HT-29 (cell line): ENCODE measurements at regions not wholly inside any gene's neighbourhood (a gene's known extent, or its start where the extent isn't known, plus 50 kb on each side); places are given as distances from the start of the nearest gene placed in this dataset.
A peak's percentile ranks its signal among the peaks of the same experiment; 100 is the strongest.

Experiments used
- DNase-seq: peaks from one replicate; pipeline ENCODE4 v3.0.0-alpha.2; 2015; ENCODE audit warnings: low spot score

GRCh38 chr2:181766129-181766528, 85.8 kb upstream of the NEUROD1 start:
- no peak for DNase-seq

DNA sequence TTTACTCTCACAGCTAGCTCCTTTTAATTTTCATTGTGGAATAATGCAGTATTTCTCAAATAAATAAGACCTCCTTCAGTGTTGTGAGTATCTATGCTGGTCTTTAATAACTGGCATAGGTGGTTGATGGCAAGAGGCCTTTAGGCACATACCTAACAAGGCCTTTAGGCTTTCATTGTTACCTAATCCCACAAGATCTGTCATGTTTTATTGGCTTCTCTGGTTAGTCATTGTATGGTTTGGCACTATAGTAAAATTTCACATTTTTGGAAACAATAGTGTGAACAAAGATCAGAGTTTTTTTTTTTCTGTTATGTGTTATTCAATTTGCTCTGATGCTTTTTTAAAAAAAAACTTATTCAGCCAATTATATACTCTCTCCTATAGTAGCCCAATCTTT, 89.8 kb upstream of the NEUROD1 start:
- DNase-seq, result no peak

DNA sequence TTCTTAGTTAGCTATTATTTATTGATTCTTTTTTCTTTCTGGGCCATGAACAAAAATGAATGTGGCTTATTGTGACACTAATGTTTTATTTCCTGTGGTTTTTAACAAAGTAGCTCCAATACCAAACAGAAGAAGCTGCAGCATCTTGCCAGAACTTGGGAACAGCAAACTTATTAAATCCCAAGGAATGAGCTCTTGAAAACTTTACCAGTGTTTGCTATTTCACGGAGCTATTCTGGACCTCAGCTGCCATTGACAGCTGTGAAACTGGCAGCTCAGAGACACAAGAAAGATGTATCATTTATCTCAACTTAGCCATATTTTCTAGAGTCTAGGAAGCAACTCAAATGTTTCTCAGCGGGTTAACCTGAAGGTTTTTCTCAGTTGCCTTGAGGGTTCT, 91.0 kb upstream of the NEUROD1 start:
- no peak for DNase-seq

DNA sequence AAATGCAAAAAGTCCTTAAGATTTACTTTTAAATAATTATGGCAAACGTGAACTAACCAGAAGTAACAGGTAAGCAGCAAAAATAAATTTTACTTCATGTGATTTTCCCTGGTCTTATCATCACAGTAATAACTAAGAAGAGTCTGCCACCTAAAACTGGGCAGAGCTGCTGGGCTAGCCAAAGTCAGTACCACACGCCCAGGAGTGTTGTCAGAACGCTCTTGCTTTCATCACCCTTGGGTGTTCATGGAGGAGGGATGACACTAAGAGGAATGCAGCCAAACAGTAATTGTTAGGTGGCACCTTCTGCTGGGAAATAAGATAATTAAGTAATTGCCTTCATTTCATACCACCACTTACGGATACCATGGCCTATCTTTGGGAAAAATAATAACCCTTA, 92.0 kb upstream of the NEUROD1 start:
- DNase-seq, result no peak

DNA sequence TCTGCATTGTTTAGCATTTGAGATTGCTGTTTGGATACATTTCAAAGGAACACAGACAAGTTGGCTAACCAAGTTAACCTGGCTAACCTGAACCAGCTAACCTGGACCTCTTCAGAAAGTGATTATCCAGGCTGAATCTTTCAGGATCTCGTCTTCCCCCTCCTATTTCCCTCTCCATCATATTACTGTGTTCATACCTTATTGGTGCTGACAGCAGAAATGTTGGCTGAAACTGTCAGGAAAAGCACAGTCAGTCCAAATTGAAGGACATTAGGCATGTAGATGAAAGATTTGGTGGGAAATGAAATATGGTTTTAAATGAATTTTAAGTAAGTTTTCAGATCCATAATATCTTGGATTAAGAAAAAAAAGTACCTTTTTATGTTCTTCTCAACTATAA, 92.5 kb upstream of the NEUROD1 start:
- no peak for DNase-seq

DNA sequence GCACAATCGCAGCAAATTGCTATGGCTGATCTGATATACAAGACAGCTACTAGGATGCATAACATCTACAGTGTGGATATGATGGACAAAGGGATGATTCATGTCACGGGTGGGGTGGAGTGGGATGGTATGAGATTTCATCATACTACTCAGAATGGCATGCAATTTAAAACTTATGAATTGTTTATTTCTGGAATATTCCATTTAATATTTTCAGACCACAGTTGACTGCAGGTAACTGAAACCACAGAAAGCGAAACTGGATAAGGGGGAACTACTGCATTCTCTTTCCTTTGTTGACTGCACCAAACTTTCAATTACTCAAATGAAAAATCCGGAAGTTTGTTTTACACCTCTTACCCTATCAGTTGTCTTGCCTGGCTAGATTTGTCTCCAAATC, 94.4 kb upstream of the NEUROD1 start:
- no peak for DNase-seq

GRCh38 chr2:181776336-181776735, 96.0 kb upstream of the NEUROD1 start:
- DNase-seq, result no peak

DNA sequence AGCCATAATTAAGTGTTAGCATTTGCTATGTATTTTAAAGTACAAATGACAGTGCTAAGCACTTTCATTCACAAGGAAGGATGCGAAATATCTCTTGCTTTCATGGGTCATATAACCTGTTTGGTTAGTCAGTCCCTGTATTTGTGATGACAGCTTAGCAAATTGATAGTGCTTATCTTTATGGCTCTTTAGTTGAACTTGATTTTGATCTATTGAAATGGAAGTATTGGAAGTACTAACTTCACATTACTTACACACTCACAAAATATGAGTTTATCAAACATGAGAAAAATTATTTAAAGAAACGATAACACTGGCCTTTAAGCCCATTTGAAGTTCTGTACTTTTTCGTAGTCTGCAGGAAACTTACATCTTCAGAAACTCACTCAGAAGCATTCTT, 97.4 kb upstream of the NEUROD1 start:
- peak; percentile 60 for DNase-seq

DNA sequence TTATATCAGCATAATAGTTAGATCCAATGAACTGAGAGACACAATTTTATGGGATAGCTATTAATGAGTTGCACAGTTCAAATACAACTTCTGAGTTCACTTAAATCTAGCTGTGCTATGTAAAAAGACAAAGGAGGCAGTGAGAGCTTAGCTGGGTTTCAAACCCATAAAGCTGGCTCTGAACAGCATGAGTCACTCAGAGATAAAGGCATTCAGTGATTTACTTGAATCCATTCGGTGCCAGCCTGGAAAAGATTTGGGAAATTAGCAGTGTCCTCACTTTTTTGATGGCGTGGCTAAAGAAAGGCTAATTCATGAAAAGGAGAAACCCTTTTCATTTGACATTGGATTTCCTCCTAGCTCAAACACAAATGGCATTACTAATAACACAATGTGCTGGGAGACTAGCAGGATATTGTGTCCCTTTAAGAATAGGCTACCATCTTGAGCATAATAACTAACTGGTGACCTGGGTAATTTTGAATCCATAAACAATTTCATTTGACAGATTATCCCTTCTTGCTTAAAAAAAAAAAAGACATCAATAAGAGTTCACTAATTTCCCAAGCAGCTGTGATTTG, 98.4 kb upstream of the NEUROD1 start:
- peak; percentile 61 for DNase-seq

GRCh38 chr2:181779288-181780021, 99.1 kb upstream of the NEUROD1 start:
- peak; percentile 53 for DNase-seq

GRCh38 chr2:181780047-181780651, 99.8 kb upstream of the NEUROD1 start:
- DNase-seq, result no peak

DNA sequence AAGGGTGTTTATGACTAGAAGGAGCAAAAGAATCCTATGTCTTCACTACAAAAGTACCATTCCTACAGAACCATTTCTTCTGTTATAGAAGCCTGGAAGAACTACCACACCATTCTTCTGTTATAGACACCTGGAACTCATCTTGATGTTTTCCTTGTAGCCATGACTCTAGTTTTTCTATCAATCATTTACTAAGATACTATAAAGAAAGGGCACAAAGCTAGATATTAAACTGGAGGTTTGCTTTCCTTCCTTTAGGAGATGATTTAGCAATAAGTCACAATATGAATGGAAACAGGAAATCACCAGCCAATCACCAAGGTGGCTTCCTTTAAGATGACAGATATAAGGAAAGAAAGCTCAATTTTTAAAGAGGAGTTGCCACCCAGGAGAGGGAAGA, 100.3 kb upstream of the NEUROD1 start:
- peak; percentile 90 for DNase-seq

DNA sequence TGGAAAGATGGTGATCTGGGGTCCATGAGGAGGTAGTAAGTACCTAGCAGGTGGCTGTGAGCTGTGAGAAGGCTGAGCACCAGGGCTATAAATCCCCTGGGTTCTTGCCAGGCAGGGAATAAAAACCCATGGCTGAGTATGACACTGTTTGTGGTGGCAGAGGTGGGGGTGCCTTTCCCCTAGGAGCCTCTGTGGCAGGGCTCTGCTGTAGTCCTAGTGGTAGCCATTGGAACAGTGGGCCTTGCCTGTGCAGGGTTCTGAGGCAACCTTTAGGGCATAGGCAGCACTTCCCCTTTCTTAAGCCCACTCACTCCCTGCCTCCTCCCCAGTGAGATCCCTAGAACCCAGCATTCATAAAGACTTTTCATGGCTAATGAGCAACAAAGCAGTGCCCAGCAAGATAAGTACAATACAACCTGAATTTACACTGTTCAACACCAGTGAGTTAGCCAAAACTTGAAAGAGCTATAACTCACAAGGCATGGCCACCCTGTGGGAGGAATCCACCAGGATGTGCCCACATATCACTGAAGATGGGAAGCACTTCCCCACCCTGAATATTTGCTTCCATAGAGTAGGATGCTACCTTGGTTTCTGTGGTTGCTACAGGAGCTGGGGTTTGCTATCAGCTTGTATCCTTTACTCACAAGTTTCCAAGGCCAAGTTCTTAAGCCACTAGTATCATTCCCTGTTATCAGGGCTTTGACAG, 100.9 kb upstream of the NEUROD1 start:
- DNase-seq, result no peak

- no peak for DNase-seq
These were observed 102.3 kb upstream of the NEUROD1 start for GRCh38 chr2:181782660-181783059.

GRCh38 chr2:181784556-181784955, 104.2 kb upstream of the NEUROD1 start:
- peak; percentile 69 for DNase-seq

DNA sequence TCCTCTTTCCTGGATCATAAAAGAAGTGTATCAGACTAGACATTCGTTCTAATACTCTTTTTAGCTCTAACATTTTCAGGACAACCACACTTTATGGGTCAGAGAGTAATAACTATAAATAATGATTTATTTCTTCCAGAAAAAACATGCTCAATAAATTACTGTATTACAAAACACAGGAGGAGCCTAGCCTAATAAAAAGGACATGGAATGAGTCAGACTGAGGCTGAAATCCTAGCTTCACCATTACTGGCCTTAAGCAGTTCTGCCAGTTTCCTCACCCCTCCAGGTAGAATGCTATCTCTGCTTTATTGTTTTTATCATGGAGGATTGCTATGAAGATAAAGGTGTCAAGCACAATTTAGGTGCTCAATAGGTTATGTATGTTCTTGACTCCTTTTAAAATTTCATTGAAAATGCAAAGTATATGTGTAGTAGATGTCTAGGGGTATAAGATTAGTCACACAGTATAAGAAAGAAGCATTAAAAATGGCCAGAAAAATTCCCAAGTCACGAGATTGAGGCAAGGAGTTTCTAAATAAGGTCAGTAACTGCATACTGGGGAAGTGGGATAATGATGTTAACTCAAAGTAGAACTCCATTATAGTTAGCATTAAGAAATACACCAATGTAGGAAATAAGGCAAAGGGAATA, 105.5 kb upstream of the NEUROD1 start:
- peak; percentile 88 for DNase-seq

DNA sequence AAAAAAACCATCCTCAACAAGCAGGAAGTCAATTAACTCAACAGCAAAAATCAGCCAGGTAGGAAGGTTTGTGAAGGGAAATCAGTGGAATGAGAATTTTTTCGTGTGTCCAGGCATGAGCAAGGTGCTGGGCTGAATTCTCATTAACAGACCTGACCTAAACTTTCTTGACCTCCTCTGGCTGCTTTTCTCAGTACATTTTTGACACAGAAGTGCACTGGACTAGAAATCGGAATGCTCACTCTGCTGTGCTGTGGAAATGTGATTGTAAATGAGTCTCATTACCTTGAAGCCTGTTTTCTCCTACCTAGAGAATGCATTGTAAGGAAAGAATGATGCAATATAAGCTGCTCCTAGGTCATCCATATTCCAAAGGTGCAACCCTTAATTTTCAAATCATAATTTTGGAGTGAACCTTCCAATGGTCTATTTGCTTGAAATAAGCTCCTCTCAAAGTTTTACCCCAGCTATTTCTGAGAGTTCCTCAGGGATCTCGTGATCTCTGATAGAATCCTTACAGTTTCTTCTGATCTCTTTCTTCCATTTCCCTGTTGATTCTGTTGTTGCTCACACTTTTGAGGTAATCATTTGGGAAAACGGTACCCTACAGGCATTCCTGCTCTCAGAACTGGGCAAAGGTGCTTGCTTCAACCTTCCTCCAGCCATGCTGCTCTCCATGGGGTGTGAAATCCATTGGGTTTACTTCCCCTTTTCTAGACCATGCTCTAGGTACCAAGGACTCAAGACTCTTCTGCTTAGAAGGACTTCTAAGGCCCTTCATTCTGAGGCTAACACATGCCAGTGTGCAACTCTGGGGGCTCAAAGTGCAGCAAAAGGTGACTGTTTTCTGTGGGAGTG, 104.9 kb upstream of the ITPRID2 start:
- DNase-seq, result no peak

DNA sequence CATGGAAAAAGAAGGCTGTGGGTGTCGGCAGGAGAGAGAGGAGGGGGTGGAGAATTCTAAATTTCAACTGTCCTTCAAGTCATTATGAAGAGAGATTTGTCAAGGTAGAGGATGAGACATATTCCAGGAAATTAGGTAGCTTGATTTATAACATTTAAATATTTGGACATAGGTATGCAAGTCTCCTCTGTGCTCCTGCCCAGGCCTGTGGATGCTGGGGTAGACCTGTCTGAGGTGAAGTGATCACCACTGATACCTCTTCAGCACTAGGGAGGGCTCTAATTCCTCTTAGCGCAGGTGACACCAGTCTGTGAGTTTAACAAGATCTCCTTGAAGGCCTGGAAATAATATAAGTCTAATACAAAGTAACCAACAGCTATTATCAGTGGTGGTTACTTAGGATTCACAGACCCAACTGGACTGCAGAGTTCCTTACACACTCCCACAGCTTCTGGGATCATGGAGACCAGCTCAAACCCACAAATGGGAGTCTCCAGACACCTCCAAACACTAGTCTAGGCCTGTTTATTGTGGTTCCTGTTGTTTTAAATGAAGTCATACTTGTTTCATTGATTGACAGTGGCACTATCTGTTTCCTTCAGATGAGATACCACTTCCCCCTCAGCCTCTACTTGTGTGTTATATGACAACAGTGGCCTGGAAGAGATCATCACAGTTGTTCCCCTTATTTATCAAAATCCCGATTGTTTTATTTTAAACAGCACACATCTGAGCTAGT, 104.1 kb upstream of the ITPRID2 start:
- no peak for DNase-seq

DNA sequence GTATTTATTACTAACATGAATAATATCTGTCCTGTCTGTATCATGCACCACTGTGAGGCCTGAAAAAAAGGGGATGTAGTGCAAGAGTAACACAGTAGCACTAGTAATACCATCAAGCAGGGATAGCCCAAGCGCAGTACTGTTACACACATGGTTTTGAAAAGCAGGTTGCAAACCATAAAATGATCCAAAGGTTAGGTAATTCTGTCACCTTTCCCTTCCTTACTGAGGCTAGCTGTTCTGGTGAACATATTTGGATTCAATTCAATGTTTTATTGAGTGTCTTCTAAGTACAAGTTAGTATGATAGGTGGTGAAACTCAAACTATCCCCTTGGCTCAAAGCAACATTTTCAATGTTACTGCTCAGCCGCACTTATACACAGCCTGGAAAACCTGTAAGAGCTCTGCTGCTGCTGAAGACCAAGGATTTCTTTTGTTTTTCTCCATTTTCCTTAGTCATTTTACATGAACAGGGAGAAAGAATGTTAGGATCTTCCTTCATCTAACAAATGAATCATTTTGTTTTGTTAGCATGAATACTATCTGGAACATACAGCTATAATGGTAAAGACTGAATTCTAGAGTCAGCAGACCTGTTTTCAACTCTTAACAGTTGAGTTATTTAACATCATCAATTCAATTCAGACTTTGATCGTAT, 102.5 kb upstream of the ITPRID2 start:
- DNase-seq, result peak; percentile 31
